B cell (primary cell): ENCODE measurements at regions not wholly inside any gene's neighbourhood (a gene's known extent, or its start where the extent isn't known, plus 50 kb on each side); places are given as distances from the start of the nearest gene placed in this dataset.

Experiments used
- ATAC-seq: fragments of 200-7000 bp; cut with Tn5 transposase; one replicate; pipeline ENCODE4 v1.10.0; 2021; ENCODE audit warnings: low read depth, mild to moderate bottlenecking, moderate number of reproducible peaks, moderate library complexity
- CTCF ChIA-PET: fragments of 350-600 bp; sonication (Branson Sonifier 250); formaldehyde crosslinking; loops from one replicate; lab custom pipeline; 2021; ENCODE audit warnings: antibody characterized with exemption, inconsistent platforms; lab: Charles Lee
- POLR2A ChIA-PET: fragments of 350-600 bp; sonication (Branson Sonifier 250); formaldehyde crosslinking; loops from one replicate; lab custom pipeline; 2021; ENCODE audit warnings: antibody characterized with exemption; lab: Charles Lee
- DNase-seq: peaks from one replicate; pipeline ENCODE4 v3.0.0; 2013
- H2AFZ ChIP-seq: 2 replicates; pipeline ENCODE4 v1.6.1; 2012; ENCODE audit warnings: mild to moderate bottlenecking, low read depth, low read length; ENCODE audit not compliant: insufficient read depth, poor library complexity, severe bottlenecking
- H3K27ac ChIP-seq, 2 donors: 1 replicate in 1 of 2; 2 replicates in 1 of 2; pipeline ENCODE4 v1.5.1; 2012 to 2013; ENCODE audit warnings: low read length in 2 of 2, mild to moderate bottlenecking in 2 of 2, moderate library complexity in 1 of 2
- H3K27me3 ChIP-seq, 4 experiments: fragments of 200-600 bp in 1 of 4; sonication (generic) in 1 of 4; replicated peaks in 1 of 4; 1 replicate in 2 of 4; 2 replicates in 2 of 4; pipeline versions ENCODE4 v1.6.1 to v1.7.0; 2013 to 2016; ENCODE audit warnings: low read length in 3 of 4, mild to moderate bottlenecking in 2 of 4, mixed read lengths in 1 of 4, moderate library complexity in 1 of 4; ENCODE audit not compliant: insufficient read depth in 4 of 4, control insufficient read depth in 3 of 4; ENCODE audit errors: control extremely low read depth in 1 of 4
- H3K36me3 ChIP-seq, 2 experiments: replicated peaks in 1 of 2; 1 replicate in 1 of 2; 2 replicates in 1 of 2; pipeline versions ENCODE4 v1.6.1 to v1.7.1; 2013; ENCODE audit warnings: low read length in 1 of 2; ENCODE audit not compliant: insufficient read depth in 2 of 2, control insufficient read depth in 1 of 2; ENCODE audit errors: control extremely low read depth in 1 of 2, extremely low read depth in 1 of 2
- H3K4me1 ChIP-seq, 2 donors: fragments of 200-600 bp in 1 of 2; sonication (generic) in 1 of 2; 1 replicate in 1 of 2; 2 replicates in 1 of 2; pipeline versions ENCODE4 v1.5.1 to v1.6.1; 2013 to 2017; ENCODE audit warnings: low read length in 2 of 2; ENCODE audit not compliant: control insufficient read depth in 2 of 2, insufficient read depth in 2 of 2
- H3K4me2 ChIP-seq: replicated peaks from 2 replicates; pipeline ENCODE3; 2012; ENCODE audit warnings: mild to moderate bottlenecking, low read depth, low read length; ENCODE audit not compliant: poor library complexity, severe bottlenecking
- H3K4me3 ChIP-seq, 5 experiments: fragments of 200-600 bp in 1 of 5; sonication (generic) in 1 of 5; 1 replicate in 3 of 5; 2 replicates in 2 of 5; pipeline versions ENCODE4 v1.5.1 to v1.7.0; 2011 to 2016; ENCODE audit warnings: low read length in 4 of 5, mild to moderate bottlenecking in 4 of 5, low read depth in 2 of 5, control low read depth in 1 of 5, moderate library complexity in 1 of 5; ENCODE audit not compliant: insufficient read depth in 1 of 5; ENCODE audit errors: control extremely low read depth in 1 of 5, extremely low read depth in 1 of 5
- H3K79me2 ChIP-seq: fragments of 200-600 bp; sonication (generic); one replicate; pipeline ENCODE4 v1.6.0; 2016; ENCODE audit warnings: low read length; ENCODE audit not compliant: control insufficient read depth, insufficient read depth
- H3K9ac ChIP-seq: fragments of 200-600 bp; sonication (generic); 2 replicates; pipeline ENCODE4 v1.6.1; 2017; ENCODE audit warnings: mild to moderate bottlenecking, low read length, moderate library complexity
- H3K9me3 ChIP-seq, 3 donors: one replicate each; pipeline versions ENCODE4 v1.6.1 to v1.7.1; 2013; ENCODE audit warnings: low read length in 2 of 3; ENCODE audit not compliant: control insufficient read depth in 2 of 3, insufficient read depth in 1 of 3; ENCODE audit errors: control extremely low read depth in 1 of 3
- H4K20me1 ChIP-seq: 2 replicates; pipeline ENCODE4 v1.6.0; 2012; ENCODE audit warnings: mild to moderate bottlenecking, low read length; ENCODE audit not compliant: insufficient read depth, control insufficient read depth, poor library complexity, severe bottlenecking
- H3K27ac Mint-ChIP-seq: one replicate; pipeline ENCODE4 v1.8.0; 2021; ENCODE audit warnings: mixed read lengths
- H3K27me3 Mint-ChIP-seq: one replicate; pipeline ENCODE4 v1.8.0; 2021; ENCODE audit warnings: mixed read lengths
- H3K4me1 Mint-ChIP-seq: one replicate; pipeline ENCODE4 v1.8.0; 2021; ENCODE audit warnings: mixed read lengths
- H3K4me3 Mint-ChIP-seq: one replicate; pipeline ENCODE4 v1.8.0; 2021; ENCODE audit warnings: mixed read lengths
- H3K9me3 Mint-ChIP-seq: one replicate; pipeline ENCODE4 v1.8.0; 2022; ENCODE audit warnings: mixed read lengths; ENCODE audit not compliant: insufficient read depth
- CTCF ChIP-seq: fragments of 200-600 bp; IDR thresholded peaks from one replicate; pipeline ENCODE4 v1.8.0; 2022; ENCODE audit warnings: antibody characterized with exemption, mild to moderate bottlenecking
- EZH2 ChIP-seq: IDR thresholded peaks from 2 replicates; pipeline ENCODE4 v1.6.1; 2012; ENCODE audit warnings: borderline replicate concordance, low read depth, mild to moderate bottlenecking, moderate library complexity, low read length; ENCODE audit not compliant: insufficient read depth, poor library complexity, severe bottlenecking
- WGBS: methylation state at CpG from one replicate; pipeline ENCODE4 v1.1.5; 2013; ENCODE audit warnings: missing lambda C conversion rate; ENCODE audit not compliant: insufficient coverage; 5-methylcytosine and 5-hydroxymethylcytosine counted together
- intact Hi-C: fragments of 100-400 bp; cut with micrococcal nuclease; formaldehyde crosslinking; loops from one replicate; pipeline ENCODE4 v1.10.0; 2022

- Histone ChIP-seq H3K4me2 (no peak overlapping the region), H3K4me1 (no peaks in the 10 kb centered on the region), H3K4me3 (no peak overlapping the region), H3K27me3 (no peaks in the 10 kb centered on the region), H2AFZ (no peak overlapping the region), H3K9me3 (peaks cover 0 to 4% (median 0%) of the 10 kb centered on the region in 3 donors), H3K9ac (no peak overlapping the region), H3K27ac (no peak overlapping the region), H4K20me1 (no peaks in the 10 kb centered on the region), H3K36me3 (no peaks in the 10 kb centered on the region), H3K79me2 (no peaks in the 10 kb centered on the region)
- DNase-seq (peak; percentile 7), ATAC-seq (no peak)
- CTCF ChIA-PET: no interaction called here
- Mint-ChIP-seq H3K27me3 (no peaks in the 10 kb centered on the region), H3K27ac (no peak overlapping the region), H3K9me3 (peaks cover 3% of the 10 kb centered on the region), H3K4me3 (no peak overlapping the region), H3K4me1 (no peaks in the 10 kb centered on the region)
- POLR2A ChIA-PET: no interaction called here
- TF ChIP-seq EZH2: no peak
- TF ChIP-seq CTCF: no peak
- intact Hi-C loops: no loop called here
- WGBS: 72% methylated on average over 6 of the region's 6 CpGs
Observed at GRCh38 chr18:72194072-72194471, 350.1 kb downstream of the CBLN2 start.

GRCh38 chr18:72187956-72188355 is 356.2 kb downstream of the CBLN2 start:
- no peak overlapping the region for H3K27ac ChIP-seq
- TF ChIP-seq CTCF: no peak
- no peak for TF ChIP-seq EZH2
- Mint-ChIP-seq H3K9me3 (no peaks in the 10 kb centered on the region), H3K27ac (no peak overlapping the region), H3K4me3 (no peak overlapping the region), H3K4me1 (no peaks in the 10 kb centered on the region), H3K27me3 (no peaks in the 10 kb centered on the region)
- no peaks in the 10 kb centered on the region for H3K36me3 ChIP-seq
- no peak overlapping the region for H3K4me3 ChIP-seq
- no peak overlapping the region for H3K4me2 ChIP-seq
- H3K9ac ChIP-seq: no peak overlapping the region
- H3K27me3 ChIP-seq: no peaks in the 10 kb centered on the region
- H3K9me3 ChIP-seq: peaks cover 0 to 2% (median 0%) of the 10 kb centered on the region in 3 donors
- intact Hi-C loops: no loop called here
- ATAC-seq (no peak), DNase-seq (no peak)
- ChIA-PET CTCF (no interaction called here), POLR2A (no interaction called here)
- H3K79me2 ChIP-seq: no peaks in the 10 kb centered on the region
- H3K4me1 ChIP-seq: no peaks in the 10 kb centered on the region
- WGBS: no CpG with 5 or more reads among the region's 2 CpGs
- no peak overlapping the region for H2AFZ ChIP-seq
- H4K20me1 ChIP-seq: no peaks in the 10 kb centered on the region
